ENCODE measurements at regions not wholly inside any gene's neighbourhood (a gene's known extent, or its start where the extent isn't known, plus 50 kb on each side); places are given as distances from the start of the nearest gene placed in this dataset.

DNA sequence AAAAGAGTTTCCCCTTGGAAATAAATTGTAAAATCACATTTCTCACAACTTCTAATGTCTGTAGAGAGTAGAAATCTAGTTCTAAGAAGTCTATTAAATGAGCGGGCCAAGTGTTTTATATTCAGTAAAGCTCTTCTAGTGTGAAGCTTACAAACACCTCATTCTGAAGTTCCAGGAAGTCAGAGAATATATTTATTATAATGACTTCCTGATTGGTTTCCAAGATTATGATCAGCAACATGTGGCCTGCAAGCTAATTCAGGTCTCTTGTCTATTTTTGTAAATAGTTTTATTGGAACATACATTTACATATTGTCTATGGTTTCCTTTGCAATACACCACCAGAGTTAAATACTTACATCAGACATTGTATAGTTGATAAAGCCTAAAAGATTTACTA lies 603.9 kb downstream of the AMY1C start:
- Histone ChIP-seq H3K4me1 (ENCODE audit: control insufficient read depth, insufficient read depth, low read length) (no peaks in the 10 kb centered on the region), H3K36me3 (ENCODE audit: control insufficient read depth, insufficient read depth, low read length) (no peaks in the 10 kb centered on the region), H3K4me3 (ENCODE audit: low read length) (no peak overlapping the region), H3K27me3 (ENCODE audit: control insufficient read depth, insufficient read depth, low read length) (no peaks in the 10 kb centered on the region), H3K27ac (ENCODE audit: low read depth, low read length) (no peak overlapping the region), H3K9ac (ENCODE audit: low read length) (no peak overlapping the region)

DNA sequence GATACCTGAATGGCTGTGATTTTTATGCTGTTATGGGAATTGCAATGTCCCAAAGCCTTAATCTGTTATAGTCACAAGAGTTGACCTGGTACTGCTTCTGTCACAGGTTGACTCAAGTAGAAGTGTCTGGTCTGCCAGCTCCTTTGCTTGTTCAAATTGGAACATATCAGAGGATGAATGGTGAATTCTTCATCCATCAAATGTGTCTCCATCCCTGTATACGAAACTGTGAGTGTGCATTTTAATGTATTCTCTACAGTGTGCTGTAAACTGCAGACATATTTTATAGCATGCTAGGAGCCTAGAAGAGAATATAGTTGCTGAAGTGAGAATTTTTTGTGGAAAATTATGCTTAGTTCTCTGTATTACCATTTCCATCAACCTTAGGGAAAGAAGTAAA lies 608.4 kb downstream of the AMY1C start:
- no peaks in the 10 kb centered on the region for H3K4me1 ChIP-seq (ENCODE audit: control insufficient read depth, insufficient read depth, low read length)
- no peak overlapping the region for H3K9ac ChIP-seq (ENCODE audit: low read length)
- no peak overlapping the region for H3K4me3 ChIP-seq (ENCODE audit: low read length)
- H3K27me3 ChIP-seq (ENCODE audit: control insufficient read depth, insufficient read depth, low read length), result no peaks in the 10 kb centered on the region
- no peaks in the 10 kb centered on the region for H3K36me3 ChIP-seq (ENCODE audit: control insufficient read depth, insufficient read depth, low read length)
- no peak overlapping the region for H3K27ac ChIP-seq (ENCODE audit: low read depth, low read length)

DNA sequence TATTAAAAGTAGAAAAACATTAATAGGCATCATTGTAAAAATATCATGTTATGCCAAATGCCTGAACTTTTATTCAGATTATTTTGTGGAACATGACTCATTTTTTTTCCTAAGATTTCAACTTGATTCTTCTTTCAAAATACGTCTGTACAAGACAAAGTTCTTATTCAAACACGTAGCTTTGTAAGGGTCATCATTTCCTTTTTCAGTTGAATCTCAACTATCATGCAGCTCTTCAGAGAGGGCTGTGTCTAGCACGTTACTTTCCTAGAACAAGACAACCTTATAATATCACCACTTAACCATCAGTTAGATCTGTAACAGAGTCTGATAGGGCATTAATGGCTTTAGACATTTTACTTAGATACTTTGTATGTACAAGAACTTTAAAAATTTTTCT lies 608.9 kb downstream of the AMY1C start:
- Histone ChIP-seq H3K4me1 (ENCODE audit: control insufficient read depth, insufficient read depth, low read length) (no peaks in the 10 kb centered on the region), H3K36me3 (ENCODE audit: control insufficient read depth, insufficient read depth, low read length) (no peaks in the 10 kb centered on the region), H3K27me3 (ENCODE audit: control insufficient read depth, insufficient read depth, low read length) (no peaks in the 10 kb centered on the region), H3K9ac (ENCODE audit: low read length) (no peak overlapping the region), H3K4me3 (ENCODE audit: low read length) (no peak overlapping the region), H3K27ac (ENCODE audit: low read depth, low read length) (no peak overlapping the region)

DNA sequence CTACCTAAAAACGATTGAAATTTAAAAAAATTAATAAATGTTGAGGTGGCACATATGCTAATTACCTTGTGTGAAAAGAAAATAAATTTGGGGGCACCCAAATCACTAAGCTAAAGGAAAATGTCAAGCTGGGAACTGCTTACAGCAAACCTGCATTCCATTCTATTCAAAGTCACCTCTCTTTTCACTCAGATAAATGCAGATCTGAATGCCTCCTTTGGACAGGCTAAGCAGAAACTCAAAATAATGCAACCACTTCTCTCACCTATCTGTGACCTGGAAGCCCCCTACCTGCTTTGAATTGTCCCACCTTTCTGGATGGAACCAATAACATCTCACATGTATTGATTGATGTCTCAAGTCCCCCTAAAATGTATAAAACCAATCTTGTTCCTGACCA lies 628.7 kb downstream of the AMY1C start:
- Histone ChIP-seq H3K4me3 (ENCODE audit: low read length) (no peak overlapping the region), H3K9ac (ENCODE audit: low read length) (no peak overlapping the region), H3K27me3 (ENCODE audit: control insufficient read depth, insufficient read depth, low read length) (no peaks in the 10 kb centered on the region), H3K36me3 (ENCODE audit: control insufficient read depth, insufficient read depth, low read length) (no peaks in the 10 kb centered on the region), H3K27ac (ENCODE audit: low read depth, low read length) (no peak overlapping the region), H3K4me1 (ENCODE audit: control insufficient read depth, insufficient read depth, low read length) (no peaks in the 10 kb centered on the region)

DNA sequence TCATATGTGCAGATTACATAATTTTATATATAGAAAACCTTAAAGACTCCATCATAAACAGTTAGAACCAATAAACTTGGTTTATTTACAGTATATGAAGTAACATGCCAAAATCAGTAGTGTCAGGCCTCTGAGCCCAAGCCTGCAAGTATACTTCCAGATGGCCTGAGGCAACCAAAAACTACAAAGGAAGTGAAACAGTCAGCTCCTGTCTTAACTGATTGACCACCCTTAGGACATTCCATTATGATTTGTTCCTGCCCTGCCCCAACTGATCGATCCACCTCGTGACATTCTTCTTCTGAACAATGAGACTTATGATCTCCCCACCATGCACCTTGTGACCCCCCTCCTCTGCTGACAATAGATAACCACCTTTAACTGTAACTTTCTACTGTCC lies 630.3 kb downstream of the AMY1C start:
- Histone ChIP-seq H3K9ac (ENCODE audit: low read length) (no peak overlapping the region), H3K4me1 (ENCODE audit: control insufficient read depth, insufficient read depth, low read length) (no peaks in the 10 kb centered on the region), H3K4me3 (ENCODE audit: low read length) (no peak overlapping the region), H3K27ac (ENCODE audit: low read depth, low read length) (no peak overlapping the region), H3K36me3 (ENCODE audit: control insufficient read depth, insufficient read depth, low read length) (no peaks in the 10 kb centered on the region), H3K27me3 (ENCODE audit: control insufficient read depth, insufficient read depth, low read length) (no peaks in the 10 kb centered on the region)

DNA sequence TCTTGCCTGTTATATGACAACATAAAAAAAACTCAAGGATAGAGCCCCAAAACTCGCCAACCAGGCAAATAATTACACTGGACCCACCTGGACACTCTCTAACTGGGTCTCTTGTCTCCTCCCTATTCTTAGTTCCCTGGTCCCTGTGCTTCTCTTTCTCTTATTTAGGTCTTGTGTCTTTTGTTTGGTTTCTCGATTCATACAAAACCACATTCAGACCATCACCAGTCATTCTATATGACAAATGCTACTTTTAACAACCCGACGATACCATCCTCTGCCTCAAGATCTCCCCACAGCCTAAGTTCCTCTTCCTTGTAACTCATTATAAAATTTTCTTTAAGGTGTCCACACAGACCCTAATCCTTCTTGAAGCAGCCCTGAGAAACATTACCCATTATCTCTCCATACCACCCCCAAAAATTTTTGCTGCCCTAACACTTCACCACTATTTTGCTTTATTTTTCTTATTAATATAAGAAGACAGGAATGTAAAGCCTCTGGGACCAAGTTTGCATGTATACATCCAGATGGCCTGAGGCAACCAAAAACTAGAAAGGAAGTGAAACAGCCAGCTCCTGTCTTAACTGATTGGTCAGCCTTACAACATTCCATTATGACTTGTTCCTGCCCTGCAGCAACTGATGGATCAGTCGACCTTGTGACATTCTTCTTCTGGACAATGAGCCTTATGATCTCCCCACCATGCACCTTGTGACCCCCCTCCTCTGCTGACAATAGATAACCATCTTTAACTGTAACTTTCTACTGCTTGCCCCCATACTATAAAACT lies 638.2 kb downstream of the AMY1C start:
- no peaks in the 10 kb centered on the region for H3K4me1 ChIP-seq (ENCODE audit: control insufficient read depth, insufficient read depth, low read length)
- no peak overlapping the region for H3K4me3 ChIP-seq (ENCODE audit: low read length)
- H3K27ac ChIP-seq (ENCODE audit: low read depth, low read length), result no peak overlapping the region
- H3K9ac ChIP-seq (ENCODE audit: low read length), result no peak overlapping the region
- H3K36me3 ChIP-seq (ENCODE audit: control insufficient read depth, insufficient read depth, low read length), result no peaks in the 10 kb centered on the region
- H3K27me3 ChIP-seq (ENCODE audit: control insufficient read depth, insufficient read depth, low read length), result no peaks in the 10 kb centered on the region

DNA sequence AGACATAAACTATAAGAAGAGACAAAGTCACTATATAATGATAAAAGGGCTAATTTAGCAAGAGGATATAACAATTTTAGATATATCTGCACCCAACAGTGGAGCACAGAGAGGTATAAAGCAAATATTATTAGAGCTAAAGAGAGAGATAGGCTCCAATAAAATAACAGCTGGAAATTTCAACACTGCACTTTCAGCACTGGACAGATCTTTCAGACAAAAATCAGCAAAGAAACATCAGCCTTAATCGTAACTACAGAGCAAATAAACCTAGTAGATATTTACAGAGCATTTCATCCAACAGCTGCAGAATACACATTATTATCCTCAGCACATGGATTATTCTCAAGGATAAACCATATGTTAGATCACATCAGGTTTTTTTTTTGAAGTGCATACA lies 642.9 kb downstream of the AMY1C start:
- no peak overlapping the region for H3K4me3 ChIP-seq (ENCODE audit: low read length)
- H3K4me1 ChIP-seq (ENCODE audit: control insufficient read depth, insufficient read depth, low read length), result no peaks in the 10 kb centered on the region
- no peaks in the 10 kb centered on the region for H3K27me3 ChIP-seq (ENCODE audit: control insufficient read depth, insufficient read depth, low read length)
- no peak overlapping the region for H3K27ac ChIP-seq (ENCODE audit: low read depth, low read length)
- H3K36me3 ChIP-seq (ENCODE audit: control insufficient read depth, insufficient read depth, low read length), result no peaks in the 10 kb centered on the region
- no peak overlapping the region for H3K9ac ChIP-seq (ENCODE audit: low read length)

DNA sequence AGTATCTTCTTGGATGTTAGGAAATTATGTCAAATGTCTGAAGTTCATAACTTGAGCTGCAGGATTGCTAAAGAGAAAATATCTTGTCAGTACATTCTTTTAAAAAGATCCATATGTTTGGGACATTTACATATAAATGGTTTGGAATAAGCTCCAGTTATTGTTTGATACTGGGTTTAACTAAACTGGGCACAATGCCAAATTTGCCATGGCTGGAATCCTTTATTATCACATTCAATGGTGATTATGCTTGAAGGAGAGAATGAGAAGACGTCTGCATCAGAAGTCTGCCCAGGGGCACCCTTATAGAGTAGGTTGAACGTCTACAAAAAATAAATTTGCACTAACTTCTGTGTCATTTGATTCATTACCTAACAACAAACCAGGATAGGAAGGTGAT lies 652.5 kb downstream of the AMY1C start:
- Histone ChIP-seq H3K4me1 (ENCODE audit: control insufficient read depth, insufficient read depth, low read length) (no peaks in the 10 kb centered on the region), H3K27me3 (ENCODE audit: control insufficient read depth, insufficient read depth, low read length) (no peaks in the 10 kb centered on the region), H3K36me3 (ENCODE audit: control insufficient read depth, insufficient read depth, low read length) (no peaks in the 10 kb centered on the region), H3K27ac (ENCODE audit: low read depth, low read length) (no peak overlapping the region), H3K4me3 (ENCODE audit: low read length) (no peak overlapping the region), H3K9ac (ENCODE audit: low read length) (no peak overlapping the region)

DNA sequence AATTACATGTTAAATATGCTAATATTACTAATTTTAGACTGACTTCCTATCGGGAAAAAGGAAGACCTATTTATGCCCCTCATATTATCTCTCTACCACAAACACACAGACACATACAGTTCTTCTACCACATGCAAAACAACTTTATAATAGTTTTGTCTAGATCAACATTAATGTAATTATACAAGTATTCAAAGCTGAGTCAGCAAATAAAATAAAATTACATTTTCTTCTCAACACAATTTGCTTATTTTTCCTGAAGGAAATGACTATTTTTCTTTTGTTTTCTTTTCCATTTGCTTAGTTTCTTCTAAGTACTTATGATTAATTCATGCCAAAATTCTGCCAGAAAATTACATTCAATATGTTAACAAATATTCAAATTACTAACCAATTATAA lies 654.2 kb downstream of the AMY1C start:
- Histone ChIP-seq H3K9ac (ENCODE audit: low read length) (no peak overlapping the region), H3K36me3 (ENCODE audit: control insufficient read depth, insufficient read depth, low read length) (no peaks in the 10 kb centered on the region), H3K4me1 (ENCODE audit: control insufficient read depth, insufficient read depth, low read length) (no peaks in the 10 kb centered on the region), H3K27me3 (ENCODE audit: control insufficient read depth, insufficient read depth, low read length) (no peaks in the 10 kb centered on the region), H3K4me3 (ENCODE audit: low read length) (no peak overlapping the region), H3K27ac (ENCODE audit: low read depth, low read length) (no peak overlapping the region)

DNA sequence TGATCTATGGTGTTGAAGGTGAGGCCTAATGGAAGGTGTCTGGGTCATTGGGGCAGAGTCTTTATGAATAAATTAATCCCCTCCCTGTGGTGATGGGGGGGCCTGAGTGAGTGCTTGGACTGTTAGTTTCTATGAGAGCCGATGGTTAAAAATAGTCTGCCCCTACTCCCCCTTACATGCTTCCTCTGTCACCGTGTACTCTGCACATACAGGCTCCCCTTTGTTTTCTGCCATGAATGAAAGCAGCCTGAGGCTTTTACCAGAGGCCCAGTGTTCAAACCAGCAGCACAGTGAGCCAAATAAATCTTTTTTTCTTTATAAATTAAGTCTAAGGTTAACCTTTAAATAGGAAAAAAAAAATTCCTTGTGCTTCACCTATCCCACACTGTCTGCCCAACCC lies 657.0 kb downstream of the AMY1C start:
- Histone ChIP-seq H3K27me3 (ENCODE audit: control insufficient read depth, insufficient read depth, low read length) (no peaks in the 10 kb centered on the region), H3K27ac (ENCODE audit: low read depth, low read length) (no peak overlapping the region), H3K4me1 (ENCODE audit: control insufficient read depth, insufficient read depth, low read length) (no peaks in the 10 kb centered on the region), H3K4me3 (ENCODE audit: low read length) (no peak overlapping the region), H3K9ac (ENCODE audit: low read length) (no peak overlapping the region), H3K36me3 (ENCODE audit: control insufficient read depth, insufficient read depth, low read length) (no peaks in the 10 kb centered on the region)

DNA sequence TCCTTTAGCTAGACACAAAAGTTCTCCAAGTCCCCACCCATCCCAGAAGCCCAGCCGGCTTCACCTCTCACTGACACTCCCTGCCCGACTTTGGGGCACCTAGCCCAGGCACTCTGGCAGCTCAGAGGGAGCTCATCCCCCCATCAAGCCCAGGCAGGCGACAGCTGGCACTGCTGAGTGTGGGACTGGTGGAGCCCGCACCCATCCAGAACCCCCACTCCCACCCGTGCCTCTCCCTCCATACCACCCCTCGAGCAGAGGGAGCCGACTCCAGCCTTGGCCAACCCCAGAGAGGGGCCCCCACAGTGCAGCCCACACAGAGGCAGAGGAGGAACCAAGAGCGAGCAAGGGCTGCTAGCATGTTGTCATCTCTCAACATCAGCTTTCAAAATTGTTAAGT lies 658.6 kb downstream of the AMY1C start:
- H3K36me3 ChIP-seq (ENCODE audit: control insufficient read depth, insufficient read depth, low read length), result no peaks in the 10 kb centered on the region
- H3K9ac ChIP-seq (ENCODE audit: low read length), result no peak overlapping the region
- H3K4me3 ChIP-seq (ENCODE audit: low read length), result no peak overlapping the region
- no peaks in the 10 kb centered on the region for H3K4me1 ChIP-seq (ENCODE audit: control insufficient read depth, insufficient read depth, low read length)
- H3K27ac ChIP-seq (ENCODE audit: low read depth, low read length), result no peak overlapping the region
- H3K27me3 ChIP-seq (ENCODE audit: control insufficient read depth, insufficient read depth, low read length), result no peaks in the 10 kb centered on the region

DNA sequence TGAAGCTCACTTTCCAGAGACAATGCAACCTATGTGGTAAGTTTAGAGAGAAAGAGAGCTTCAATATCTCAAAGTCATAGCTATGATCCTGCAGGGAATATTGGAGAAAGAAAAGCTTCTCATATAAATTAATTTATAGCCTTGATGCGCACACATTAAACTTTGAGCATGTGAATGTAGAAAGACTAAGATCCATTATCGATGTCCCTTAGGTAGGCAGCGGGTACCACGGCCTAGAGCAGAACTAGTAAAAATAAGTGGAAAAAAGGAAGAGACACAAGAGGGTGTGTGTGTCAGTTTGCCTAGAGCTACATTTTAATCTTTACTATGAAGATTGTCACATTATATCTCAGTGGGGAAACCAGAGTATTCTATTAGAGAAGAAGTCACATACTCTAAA lies 685.6 kb downstream of the AMY1C start:
- Histone ChIP-seq H3K27ac (ENCODE audit: low read depth, low read length) (no peak overlapping the region), H3K4me3 (ENCODE audit: low read length) (no peak overlapping the region), H3K4me1 (ENCODE audit: control insufficient read depth, insufficient read depth, low read length) (no peaks in the 10 kb centered on the region), H3K27me3 (ENCODE audit: control insufficient read depth, insufficient read depth, low read length) (no peaks in the 10 kb centered on the region), H3K36me3 (ENCODE audit: control insufficient read depth, insufficient read depth, low read length) (no peaks in the 10 kb centered on the region), H3K9ac (ENCODE audit: low read length) (no peak overlapping the region)

DNA sequence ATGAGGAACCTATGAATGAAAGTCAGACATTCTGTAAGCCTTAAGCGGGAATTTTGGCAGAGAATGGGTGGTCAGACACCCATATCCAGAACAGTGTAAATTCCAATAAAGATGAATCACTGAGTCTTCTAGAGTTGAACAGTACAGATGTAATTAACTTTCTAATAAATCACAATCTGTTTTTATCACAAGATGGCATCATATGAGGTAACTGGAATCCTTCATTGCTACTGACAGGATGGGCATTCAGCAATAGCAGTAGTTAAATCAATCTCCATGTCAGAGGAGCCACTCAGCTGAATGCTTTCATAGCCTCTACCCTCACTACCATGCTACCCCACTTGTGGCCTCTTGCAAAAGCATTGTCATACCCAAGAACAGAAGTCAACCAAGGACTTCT lies 690.3 kb downstream of the AMY1C start:
- Histone ChIP-seq H3K9ac (ENCODE audit: low read length) (no peak overlapping the region), H3K4me1 (ENCODE audit: control insufficient read depth, insufficient read depth, low read length) (no peaks in the 10 kb centered on the region), H3K4me3 (ENCODE audit: low read length) (no peak overlapping the region), H3K27me3 (ENCODE audit: control insufficient read depth, insufficient read depth, low read length) (no peaks in the 10 kb centered on the region), H3K36me3 (ENCODE audit: control insufficient read depth, insufficient read depth, low read length) (no peaks in the 10 kb centered on the region), H3K27ac (ENCODE audit: low read depth, low read length) (no peak overlapping the region)
